ENCODE measurements at regions not wholly inside any gene's neighbourhood (a gene's known extent, or its start where the extent isn't known, plus 50 kb on each side); places are given as distances from the start of the nearest gene placed in this dataset.

DNA sequence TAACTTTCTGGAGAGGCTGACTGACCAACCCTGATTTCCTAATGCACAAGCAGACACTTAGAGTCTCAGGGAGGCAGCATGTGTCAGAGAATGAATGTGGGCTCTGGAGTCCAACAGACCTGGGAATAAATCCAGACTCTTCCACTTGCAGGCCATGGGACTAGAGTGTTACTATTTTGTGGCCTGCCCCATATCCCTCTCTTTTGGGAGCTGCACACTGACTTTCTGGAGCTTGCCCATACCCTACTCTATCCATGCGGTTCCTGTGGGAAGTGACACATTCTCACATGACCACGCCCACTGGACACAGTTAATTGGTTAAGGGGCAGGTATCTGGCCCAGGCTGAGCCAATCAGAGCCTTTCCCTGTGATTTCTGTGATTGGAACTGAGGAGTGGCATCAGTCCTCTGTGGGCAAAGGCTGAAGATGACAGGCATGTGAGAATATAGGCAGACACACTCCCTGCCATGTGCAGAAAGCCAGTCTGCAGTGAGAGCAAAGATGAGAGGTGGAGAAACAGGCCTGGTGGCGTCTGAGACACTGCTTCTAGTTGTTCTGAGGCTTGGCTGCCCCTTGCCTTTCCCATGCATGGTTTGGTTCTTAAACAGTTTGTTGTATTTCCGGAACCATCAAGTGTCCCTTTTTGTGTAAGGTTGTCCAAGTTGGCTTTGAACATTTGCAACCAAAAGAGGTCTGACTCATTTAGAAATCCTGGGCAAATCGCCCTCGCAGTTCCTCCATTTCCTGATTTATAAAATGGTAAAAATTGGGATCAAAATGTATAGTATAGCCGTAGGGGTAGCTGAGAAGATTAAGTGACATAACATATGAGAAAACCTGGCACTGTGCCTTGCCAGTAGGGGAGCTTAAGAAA is 125.6 kb downstream of the CDC5L start:
- no peak for TF ChIP-seq POLR2A (IDR thresholded peaks at IDR 0.05; ENCODE audit: extremely low read depth, insufficient read length)
- TF ChIP-seq MYC (IDR thresholded peaks at IDR 0.05; ENCODE audit: low read depth, low read length) = no peak
- TF ChIP-seq, protein P1, sequence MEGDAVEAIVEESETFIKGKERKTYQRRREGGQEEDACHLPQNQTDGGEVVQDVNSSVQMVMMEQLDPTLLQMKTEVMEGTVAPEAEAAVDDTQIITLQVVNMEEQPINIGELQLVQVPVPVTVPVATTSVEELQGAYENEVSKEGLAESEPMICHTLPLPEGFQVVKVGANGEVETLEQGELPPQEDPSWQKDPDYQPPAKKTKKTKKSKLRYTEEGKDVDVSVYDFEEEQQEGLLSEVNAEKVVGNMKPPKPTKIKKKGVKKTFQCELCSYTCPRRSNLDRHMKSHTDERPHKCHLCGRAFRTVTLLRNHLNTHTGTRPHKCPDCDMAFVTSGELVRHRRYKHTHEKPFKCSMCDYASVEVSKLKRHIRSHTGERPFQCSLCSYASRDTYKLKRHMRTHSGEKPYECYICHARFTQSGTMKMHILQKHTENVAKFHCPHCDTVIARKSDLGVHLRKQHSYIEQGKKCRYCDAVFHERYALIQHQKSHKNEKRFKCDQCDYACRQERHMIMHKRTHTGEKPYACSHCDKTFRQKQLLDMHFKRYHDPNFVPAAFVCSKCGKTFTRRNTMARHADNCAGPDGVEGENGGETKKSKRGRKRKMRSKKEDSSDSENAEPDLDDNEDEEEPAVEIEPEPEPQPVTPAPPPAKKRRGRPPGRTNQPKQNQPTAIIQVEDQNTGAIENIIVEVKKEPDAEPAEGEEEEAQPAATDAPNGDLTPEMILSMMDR (IDR thresholded peaks at IDR 0.05; ENCODE audit: low read depth, low read length) = no peak
- TF ChIP-seq, protein P2, sequence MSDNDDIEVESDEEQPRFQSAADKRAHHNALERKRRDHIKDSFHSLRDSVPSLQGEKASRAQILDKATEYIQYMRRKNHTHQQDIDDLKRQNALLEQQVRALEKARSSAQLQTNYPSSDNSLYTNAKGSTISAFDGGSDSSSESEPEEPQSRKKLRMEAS (IDR thresholded peaks at IDR 0.05; ENCODE audit: low read depth, low read length) = no peak

DNA sequence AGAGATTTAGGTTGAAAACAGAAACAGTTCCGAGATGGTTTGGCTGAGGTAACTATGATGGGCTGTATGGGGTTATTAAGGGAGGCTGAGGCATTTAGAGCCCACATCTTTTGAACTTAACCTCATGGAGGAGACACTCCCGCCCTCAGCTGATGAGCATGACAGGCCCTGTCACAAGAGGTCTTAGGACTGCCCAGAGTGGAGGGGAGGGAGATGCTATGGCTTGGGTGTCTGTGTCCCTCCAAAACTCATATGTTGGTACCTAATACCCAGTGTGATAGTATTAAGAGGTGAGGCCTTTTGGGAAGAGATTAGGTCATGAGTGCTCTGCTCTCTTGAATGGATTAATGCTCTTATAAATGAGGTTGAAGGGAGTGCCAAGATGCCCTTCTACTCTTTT is 126.6 kb downstream of the CDC5L start:
- DNase-seq (ENCODE audit: low read depth) = no peak
- TF ChIP-seq, protein P1 (IDR thresholded peaks at IDR 0.05; ENCODE audit: low read depth, low read length) = no peak
- TF ChIP-seq, protein P2 (IDR thresholded peaks at IDR 0.05; ENCODE audit: low read depth, low read length) = no peak
- TF ChIP-seq POLR2A (IDR thresholded peaks at IDR 0.05; ENCODE audit: extremely low read depth, insufficient read length) = no peak
- TF ChIP-seq MYC (IDR thresholded peaks at IDR 0.05; ENCODE audit: low read depth, low read length) = no peak
- no peak overlapping the region for H3K4me3 ChIP-seq (ENCODE audit: low read depth, low read length)

More for the DNA sequence above, 125.6 kb downstream of the CDC5L start:
- no peak overlapping the region for H3K4me3 ChIP-seq (ENCODE audit: low read depth, low read length)
- DNase-seq (ENCODE audit: low read depth) = peak; percentile 19

DNA sequence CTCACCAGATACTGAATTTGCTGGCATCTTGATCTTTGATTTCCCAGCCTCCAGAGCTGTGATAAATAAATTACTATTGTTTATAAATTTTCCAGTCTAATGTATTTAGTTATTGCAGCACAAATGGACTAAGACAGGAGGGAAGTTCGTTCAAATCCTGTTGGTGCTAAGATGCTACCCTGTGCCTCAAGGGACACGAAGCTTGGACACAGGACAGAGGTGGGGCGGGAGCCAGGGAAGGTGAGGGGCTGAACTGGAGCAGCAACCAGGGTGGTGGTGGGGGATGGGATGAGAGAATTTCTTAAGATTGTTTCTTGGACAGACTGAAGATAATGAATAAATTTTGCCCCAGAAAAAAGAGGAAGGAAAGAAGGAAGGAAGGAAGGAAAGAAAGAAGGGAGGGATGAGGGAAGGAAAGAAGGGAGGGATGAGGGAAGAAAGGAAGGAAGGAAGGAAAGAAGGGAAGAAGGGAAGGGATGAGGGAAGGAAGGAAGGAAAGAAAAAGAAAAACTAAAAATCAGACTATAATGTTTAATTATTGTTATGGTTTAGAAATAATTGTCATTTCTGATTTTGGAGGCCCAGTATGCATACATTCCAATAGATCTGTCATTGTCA is 127.2 kb downstream of the CDC5L start:
- no peak for DNase-seq (ENCODE audit: low read depth)
- no peak overlapping the region for H3K4me3 ChIP-seq (ENCODE audit: low read depth, low read length)
- TF ChIP-seq POLR2A (IDR thresholded peaks at IDR 0.05; ENCODE audit: extremely low read depth, insufficient read length) = no peak
- TF ChIP-seq, protein P2 (IDR thresholded peaks at IDR 0.05; ENCODE audit: low read depth, low read length) = no peak
- TF ChIP-seq, protein P1 (IDR thresholded peaks at IDR 0.05; ENCODE audit: low read depth, low read length) = no peak
- TF ChIP-seq MYC (IDR thresholded peaks at IDR 0.05; ENCODE audit: low read depth, low read length) = no peak

DNA sequence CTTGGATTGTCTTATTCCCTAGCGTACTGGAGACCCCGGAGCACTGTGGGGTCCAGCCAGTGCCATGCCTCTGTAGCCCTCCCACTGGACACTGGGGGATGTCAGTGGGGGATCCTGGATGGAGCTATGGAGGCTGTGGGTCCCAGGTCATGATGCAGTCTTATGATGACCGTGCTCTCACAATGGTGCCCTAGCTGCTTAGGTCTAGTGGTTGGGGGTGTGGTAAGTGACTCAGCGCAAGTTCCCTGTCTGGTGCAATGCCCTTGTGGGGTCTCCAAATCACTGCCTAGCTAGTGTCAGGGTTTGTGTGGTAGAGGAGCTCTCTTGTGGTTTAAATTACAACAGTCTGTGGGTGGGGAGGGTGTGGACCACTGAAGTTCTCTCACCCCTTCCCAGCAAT is 135.4 kb downstream of the CDC5L start:
- H3K4me3 ChIP-seq (ENCODE audit: low read depth, low read length) = no peak overlapping the region
- TF ChIP-seq POLR2A (IDR thresholded peaks at IDR 0.05; ENCODE audit: extremely low read depth, insufficient read length) (no peak), MYC (IDR thresholded peaks at IDR 0.05; ENCODE audit: low read depth, low read length) (no peak)
- TF ChIP-seq, protein P1 (IDR thresholded peaks at IDR 0.05; ENCODE audit: low read depth, low read length) = no peak
- TF ChIP-seq, protein P2 (IDR thresholded peaks at IDR 0.05; ENCODE audit: low read depth, low read length) = no peak
- DNase-seq (ENCODE audit: low read depth) = peak; percentile 68

DNA sequence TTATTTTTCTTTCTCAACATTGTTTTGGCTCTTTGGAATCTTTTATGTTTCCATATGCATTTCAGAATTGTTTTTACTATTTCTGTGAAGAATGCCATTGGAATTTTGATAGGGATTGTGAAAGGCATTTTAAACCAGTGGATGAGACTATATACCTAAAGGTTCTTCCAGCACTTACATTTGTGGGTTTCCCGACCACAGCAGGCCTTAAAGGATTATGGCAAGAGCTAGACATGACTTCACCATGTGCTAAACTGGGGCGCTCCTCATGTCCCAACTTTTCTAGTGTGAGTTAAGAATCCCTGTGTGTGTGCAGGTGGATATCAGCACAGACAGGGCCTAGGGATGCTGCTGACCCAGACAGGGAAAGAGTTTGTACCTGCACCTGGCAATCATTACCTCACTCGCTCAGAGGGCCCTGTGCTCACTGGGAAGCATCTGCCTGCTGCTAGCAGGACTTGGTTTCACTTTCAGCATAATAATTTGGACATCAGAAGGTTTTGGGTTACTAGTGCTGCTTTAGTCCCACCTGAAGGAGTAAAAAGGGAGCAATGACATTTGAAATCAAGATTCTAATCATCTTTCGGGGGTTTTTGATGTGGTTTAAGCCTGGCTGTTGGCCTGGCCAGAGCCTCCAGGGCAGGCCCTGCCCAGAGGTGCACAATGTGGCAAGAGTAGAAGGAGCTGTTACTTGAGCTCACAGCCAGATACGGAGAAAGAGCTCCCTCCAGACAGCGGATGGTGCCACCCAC is 137.1 kb downstream of the CDC5L start:
- no peak for TF ChIP-seq POLR2A (IDR thresholded peaks at IDR 0.05; ENCODE audit: extremely low read depth, insufficient read length)
- TF ChIP-seq, protein P1 (IDR thresholded peaks at IDR 0.05; ENCODE audit: low read depth, low read length) = no peak
- DNase-seq (ENCODE audit: low read depth) = no peak
- H3K4me3 ChIP-seq (ENCODE audit: low read depth, low read length) = no peak overlapping the region
